OCI-LY1 (cell line): ENCODE measurements at regions not wholly inside any gene's neighbourhood (a gene's known extent, or its start where the extent isn't known, plus 50 kb on each side); places are given as distances from the start of the nearest gene placed in this dataset.

Experiments used
- H2AFZ ChIP-seq: fragments of 200-600 bp; sonication (generic), shearing (Covaris generic); 2 replicates; pipeline ENCODE4 v1.6.0; 2014; ENCODE audit warnings: antibody characterized with exemption, mild to moderate bottlenecking, low read length
- H3F3A ChIP-seq: fragments of 200-600 bp; sonication (generic), shearing (Covaris generic); 2 replicates; pipeline ENCODE4 v1.6.0; 2014; ENCODE audit warnings: mild to moderate bottlenecking, antibody characterized with exemption, low read length, moderate library complexity; ENCODE audit not compliant: insufficient read depth
- H3K27ac ChIP-seq: fragments of 200-600 bp; sonication (generic); 2 replicates; pipeline ENCODE4 v1.5.1; 2014; ENCODE audit warnings: low read length, mixed run types, mild to moderate bottlenecking, low read depth; ENCODE audit not compliant: poor library complexity, severe bottlenecking
- H3K27me3 ChIP-seq: fragments of 200-600 bp; sonication (generic); 2 replicates; pipeline ENCODE4 v1.6.0; 2014; ENCODE audit warnings: antibody characterized with exemption, mild to moderate bottlenecking, low read length, moderate library complexity; ENCODE audit not compliant: insufficient read depth
- H3K36me3 ChIP-seq: fragments of 200-600 bp; sonication (generic); 2 replicates; pipeline ENCODE4 v1.6.1; 2014; ENCODE audit warnings: mild to moderate bottlenecking, antibody characterized with exemption, low read length, moderate library complexity, mixed read lengths; ENCODE audit not compliant: insufficient read depth
- H3K4me1 ChIP-seq: fragments of 200-600 bp; sonication (generic); 2 replicates; pipeline ENCODE4 v1.5.1; 2014; ENCODE audit warnings: mild to moderate bottlenecking, low read length, moderate library complexity; ENCODE audit not compliant: insufficient read depth, severe bottlenecking
- H3K4me2 ChIP-seq: fragments of 200-600 bp; sonication (generic), shearing (Covaris generic); 2 replicates; pipeline ENCODE4 v1.6.1; 2014; ENCODE audit warnings: low read length
- H3K4me3 ChIP-seq: fragments of 200-600 bp; sonication (generic); 2 replicates; pipeline ENCODE4 v1.5.1; 2014; ENCODE audit warnings: low read length, low read depth, mild to moderate bottlenecking, mixed read lengths; ENCODE audit not compliant: poor library complexity, severe bottlenecking
- H3K79me2 ChIP-seq: fragments of 200-600 bp; shearing (Covaris generic); 2 replicates; pipeline ENCODE4 v1.6.1; 2016; ENCODE audit warnings: mixed run types, low read length, mixed read lengths; ENCODE audit not compliant: insufficient read depth
- H3K9ac ChIP-seq: fragments of 200-600 bp; sonication (generic), shearing (Covaris generic); 2 replicates; pipeline ENCODE4 v1.6.1; 2014; ENCODE audit warnings: mild to moderate bottlenecking, low read length, mixed read lengths
- H3K9me2 ChIP-seq: fragments of 200-600 bp; sonication (generic), shearing (Covaris generic); 2 replicates; pipeline ENCODE4 v1.6.1; 2014; ENCODE audit warnings: low read depth, mild to moderate bottlenecking, low read length, mixed read lengths
- H3K9me3 ChIP-seq: fragments of 200-600 bp; shearing (Covaris generic); 2 replicates; pipeline ENCODE4 v1.6.1; 2014; ENCODE audit warnings: low read length, mixed read lengths
- H4K20me1 ChIP-seq: fragments of 200-600 bp; sonication (generic), shearing (Covaris generic); 2 replicates; pipeline ENCODE4 v1.6.0; 2016; ENCODE audit warnings: mild to moderate bottlenecking, low read length; ENCODE audit not compliant: insufficient read depth
- EZH2 ChIP-seq: fragments of 200-600 bp; sonication (generic), shearing (Covaris generic); IDR thresholded peaks from 2 replicates; pipeline ENCODE4 v1.8.0; 2017; ENCODE audit warnings: borderline replicate concordance, mixed run types, mild to moderate bottlenecking, antibody characterized with exemption, low read length, moderate library complexity, mixed read lengths
- TF ChIP-seq, protein P1 (sequence below): fragments of 200-600 bp; sonication (generic), shearing (Covaris generic); IDR thresholded peaks from 2 replicates; pipeline ENCODE4 v1.5.1; 2017; ENCODE audit warnings: mild to moderate bottlenecking, antibody characterized with exemption, low read length, moderate library complexity, mixed read lengths

DNA sequence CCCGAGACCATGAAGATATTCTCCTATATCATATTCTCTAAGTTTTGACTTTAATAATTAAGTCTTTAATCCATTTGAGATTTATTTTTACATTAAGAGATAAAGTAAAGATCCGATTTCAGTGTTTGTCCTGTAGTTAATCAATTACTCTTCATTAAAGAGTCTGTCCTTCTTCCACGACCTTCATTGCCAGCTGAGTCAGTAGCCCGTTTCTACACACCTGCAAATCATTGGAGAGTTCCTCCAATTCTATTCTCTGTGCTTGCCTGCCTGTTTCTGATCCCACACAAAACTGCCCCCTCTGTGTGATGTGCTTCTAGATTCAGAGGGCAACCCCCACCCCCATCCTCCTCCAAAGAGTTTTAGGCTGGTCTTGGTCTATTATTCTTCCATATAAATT, 119.2 kb downstream of the KCNF1 start:
- H3K79me2 ChIP-seq = no peaks in the 10 kb centered on the region
- no peaks in the 10 kb centered on the region for H3K4me1 ChIP-seq
- no peak overlapping the region for H2AFZ ChIP-seq
- no peaks in the 10 kb centered on the region for H3K36me3 ChIP-seq
- no peaks in the 10 kb centered on the region for H3F3A ChIP-seq
- H3K4me2 ChIP-seq = no peak overlapping the region
- H3K9ac ChIP-seq = no peak overlapping the region
- H3K9me3 ChIP-seq = no peaks in the 10 kb centered on the region
- H4K20me1 ChIP-seq = no peaks in the 10 kb centered on the region; the same call in 1 of the 2 replicates
- H3K27me3 ChIP-seq = no peaks in the 10 kb centered on the region
- H3K9me2 ChIP-seq = no peaks in the 10 kb centered on the region
- TF ChIP-seq, protein P1, sequence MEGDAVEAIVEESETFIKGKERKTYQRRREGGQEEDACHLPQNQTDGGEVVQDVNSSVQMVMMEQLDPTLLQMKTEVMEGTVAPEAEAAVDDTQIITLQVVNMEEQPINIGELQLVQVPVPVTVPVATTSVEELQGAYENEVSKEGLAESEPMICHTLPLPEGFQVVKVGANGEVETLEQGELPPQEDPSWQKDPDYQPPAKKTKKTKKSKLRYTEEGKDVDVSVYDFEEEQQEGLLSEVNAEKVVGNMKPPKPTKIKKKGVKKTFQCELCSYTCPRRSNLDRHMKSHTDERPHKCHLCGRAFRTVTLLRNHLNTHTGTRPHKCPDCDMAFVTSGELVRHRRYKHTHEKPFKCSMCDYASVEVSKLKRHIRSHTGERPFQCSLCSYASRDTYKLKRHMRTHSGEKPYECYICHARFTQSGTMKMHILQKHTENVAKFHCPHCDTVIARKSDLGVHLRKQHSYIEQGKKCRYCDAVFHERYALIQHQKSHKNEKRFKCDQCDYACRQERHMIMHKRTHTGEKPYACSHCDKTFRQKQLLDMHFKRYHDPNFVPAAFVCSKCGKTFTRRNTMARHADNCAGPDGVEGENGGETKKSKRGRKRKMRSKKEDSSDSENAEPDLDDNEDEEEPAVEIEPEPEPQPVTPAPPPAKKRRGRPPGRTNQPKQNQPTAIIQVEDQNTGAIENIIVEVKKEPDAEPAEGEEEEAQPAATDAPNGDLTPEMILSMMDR = no peak
- no peak for TF ChIP-seq EZH2
- no peak overlapping the region for H3K27ac ChIP-seq
- H3K4me3 ChIP-seq = no peak overlapping the region

GRCh38 chr2:11031876-11032275, 120.1 kb downstream of the KCNF1 start:
- Histone ChIP-seq H3K9me3 (no peaks in the 10 kb centered on the region), H2AFZ (no peak overlapping the region), H3K27ac (no peak overlapping the region), H3K4me1 (no peaks in the 10 kb centered on the region), H4K20me1 (no peaks in the 10 kb centered on the region; the same call in 1 of the 2 replicates), H3K4me3 (no peak overlapping the region), H3K4me2 (no peak overlapping the region), H3K27me3 (no peaks in the 10 kb centered on the region), H3K79me2 (no peaks in the 10 kb centered on the region), H3K9me2 (no peaks in the 10 kb centered on the region), H3K36me3 (no peaks in the 10 kb centered on the region), H3K9ac (no peak overlapping the region), H3F3A (no peaks in the 10 kb centered on the region)
- no peak for TF ChIP-seq EZH2
- TF ChIP-seq, protein P1 = no peak

GRCh38 chr2:11032396-11032795, 120.7 kb downstream of the KCNF1 start:
- H3K36me3 ChIP-seq = no peaks in the 10 kb centered on the region
- H3K9me2 ChIP-seq = no peaks in the 10 kb centered on the region
- no peaks in the 10 kb centered on the region for H3K4me1 ChIP-seq
- no peaks in the 10 kb centered on the region for H3K27me3 ChIP-seq
- no peak overlapping the region for H3K4me2 ChIP-seq
- no peaks in the 10 kb centered on the region for H3K9me3 ChIP-seq
- H3K9ac ChIP-seq = no peak overlapping the region
- no peak overlapping the region for H3K27ac ChIP-seq
- H3K4me3 ChIP-seq = no peak overlapping the region
- H2AFZ ChIP-seq = no peak overlapping the region
- no peaks in the 10 kb centered on the region for H3K79me2 ChIP-seq
- no peaks in the 10 kb centered on the region; the same call in 1 of the 2 replicates for H4K20me1 ChIP-seq
- H3F3A ChIP-seq = no peaks in the 10 kb centered on the region
- TF ChIP-seq, protein P1 = no peak
- TF ChIP-seq EZH2 = no peak
